GM12872 (cell line): ENCODE measurements at regions not wholly inside any gene's neighbourhood (a gene's known extent, or its start where the extent isn't known, plus 50 kb on each side); places are given as distances from the start of the nearest gene placed in this dataset.

Source experiments
- CTCF ChIP-seq: IDR thresholded peaks from 3 replicates; pipeline ENCODE4 v1.5.1; 2011; ENCODE audit warnings: low read depth, mild to moderate bottlenecking, low read length, moderate library complexity; ENCODE audit not compliant: insufficient read depth

- no peak for TF ChIP-seq CTCF
These were observed 273.5 kb downstream of the ADAMTS20 start for GRCh38 chr12:43278541-43278832.

- TF ChIP-seq CTCF, result no peak
These were observed 274.1 kb downstream of the ADAMTS20 start for GRCh38 chr12:43277651-43278540.

GRCh38 chr12:43273467-43273866, 278.5 kb downstream of the ADAMTS20 start:
- TF ChIP-seq CTCF, result no peak

- no peak for TF ChIP-seq CTCF
These were observed 280.3 kb downstream of the ADAMTS20 start for GRCh38 chr12:43271659-43272058.

- no peak for TF ChIP-seq CTCF
These were observed 284.2 kb downstream of the ADAMTS20 start for GRCh38 chr12:43267818-43268217.

- no peak for TF ChIP-seq CTCF
These were observed 290.3 kb downstream of the ADAMTS20 start for GRCh38 chr12:43261701-43262100.

- no peak for TF ChIP-seq CTCF
These were observed 296.4 kb downstream of the ADAMTS20 start for GRCh38 chr12:43255522-43256111.
